ENCODE measurements at regions not wholly inside any gene's neighbourhood (a gene's known extent, or its start where the extent isn't known, plus 50 kb on each side); places are given as distances from the start of the nearest gene placed in this dataset.

- TF ChIP-seq CTCF (IDR thresholded peaks at IDR 0.05; ENCODE audit: low read length) (peak; percentile 35; the same call in 1 of the 2 replicates), EZH2 (IDR thresholded peaks at IDR 0.05; ENCODE audit: borderline replicate concordance, low read length) (no peak)
Measured at GRCh38 chr2:223674998-223675609, 72.9 kb upstream of the SCG2 start.
